ENCODE measurements at regions not wholly inside any gene's neighbourhood (a gene's known extent, or its start where the extent isn't known, plus 50 kb on each side); places are given as distances from the start of the nearest gene placed in this dataset.

DNA sequence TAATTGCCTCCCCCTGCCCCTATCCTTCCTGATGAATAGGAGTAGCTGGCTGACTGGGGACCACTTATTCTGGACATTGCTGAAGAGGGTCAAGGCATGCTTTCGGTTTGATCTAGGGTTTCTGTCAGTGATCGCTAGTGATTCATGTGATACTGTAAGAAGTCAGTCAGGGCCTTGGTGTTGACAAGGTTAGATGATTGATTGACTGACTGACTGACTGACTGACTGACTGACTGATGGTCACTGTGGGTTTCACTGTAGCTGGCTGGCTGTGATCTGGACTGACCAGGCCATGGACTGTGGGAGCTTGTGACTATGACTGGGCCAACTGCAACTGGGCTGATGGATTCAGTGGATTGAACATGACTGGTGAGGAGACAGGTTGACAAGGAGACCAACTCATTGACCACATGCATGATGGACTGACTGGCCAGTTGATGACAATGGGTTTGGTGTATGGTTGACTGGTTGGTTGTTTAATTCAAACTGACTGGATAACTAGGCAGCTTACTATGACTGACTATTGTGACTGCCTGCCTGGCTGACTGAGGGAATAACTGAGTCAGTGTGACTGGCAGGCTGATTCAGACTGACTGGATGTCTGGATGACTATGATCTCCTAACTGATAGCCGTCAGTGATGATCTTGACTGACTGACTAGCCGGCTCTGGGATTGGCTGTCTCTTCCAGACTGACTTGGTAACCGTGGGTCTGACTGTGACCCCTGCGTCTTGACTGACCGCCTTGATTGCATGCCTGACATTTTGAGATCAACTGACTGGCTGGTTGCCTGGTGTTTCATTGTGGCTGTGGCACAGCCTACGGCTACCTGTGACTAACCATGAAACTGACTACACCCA, 509.9 kb downstream of the SHQ1 start:
- DNase-seq: no peak

DNA sequence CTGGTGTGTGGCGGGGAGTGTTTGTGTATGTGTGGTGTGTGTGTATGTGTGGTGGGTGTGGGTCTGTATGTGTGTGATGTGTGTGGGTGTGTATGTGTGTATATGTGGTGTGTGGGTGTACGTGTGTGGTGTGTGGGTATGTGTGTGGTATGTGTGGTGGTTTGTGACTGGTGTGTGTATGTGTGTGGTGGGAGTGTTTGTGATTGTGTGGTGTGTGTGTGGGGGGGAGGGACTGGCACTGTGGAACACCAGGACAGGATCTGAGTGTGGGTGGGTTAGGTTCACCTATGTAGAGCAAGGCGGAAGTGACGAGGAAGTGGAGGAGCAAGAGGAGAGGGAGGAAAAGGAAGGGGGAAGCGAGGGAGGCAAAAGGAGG, 510.8 kb downstream of the SHQ1 start:
- DNase-seq: no peak

DNA sequence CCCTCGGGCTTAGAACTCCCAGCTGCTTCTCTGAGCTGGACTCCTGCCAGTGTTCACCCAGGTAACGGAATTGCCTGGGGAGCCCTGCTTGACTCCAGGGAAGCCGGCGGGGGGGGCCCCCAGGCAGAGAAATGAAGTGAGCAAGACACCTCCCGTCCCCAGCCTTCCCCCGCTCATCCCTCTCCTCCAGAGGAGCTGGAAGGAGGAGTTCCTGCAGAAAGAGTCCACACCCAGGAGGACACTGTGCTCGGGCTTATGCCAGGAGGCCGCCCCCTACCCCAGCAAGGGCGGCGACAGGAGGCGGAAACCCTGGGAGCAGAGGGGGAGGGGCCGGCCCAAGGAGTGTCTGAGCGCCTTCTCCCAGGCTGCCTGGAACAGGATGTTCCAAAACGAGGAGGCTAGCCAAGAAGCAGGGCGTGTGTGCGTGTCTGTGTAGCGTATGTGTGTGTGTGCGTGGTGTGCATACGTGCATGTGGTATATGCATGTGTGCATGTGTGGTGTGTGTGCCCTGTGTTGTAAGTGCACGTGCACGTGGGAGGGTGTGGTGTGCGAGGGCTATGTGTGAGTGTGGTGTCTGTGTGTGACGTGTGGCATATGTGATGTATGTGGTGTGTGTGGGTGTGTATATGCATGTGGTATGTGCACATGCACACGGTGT, 511.3 kb downstream of the SHQ1 start:
- DNase-seq: peak; percentile 80

DNA sequence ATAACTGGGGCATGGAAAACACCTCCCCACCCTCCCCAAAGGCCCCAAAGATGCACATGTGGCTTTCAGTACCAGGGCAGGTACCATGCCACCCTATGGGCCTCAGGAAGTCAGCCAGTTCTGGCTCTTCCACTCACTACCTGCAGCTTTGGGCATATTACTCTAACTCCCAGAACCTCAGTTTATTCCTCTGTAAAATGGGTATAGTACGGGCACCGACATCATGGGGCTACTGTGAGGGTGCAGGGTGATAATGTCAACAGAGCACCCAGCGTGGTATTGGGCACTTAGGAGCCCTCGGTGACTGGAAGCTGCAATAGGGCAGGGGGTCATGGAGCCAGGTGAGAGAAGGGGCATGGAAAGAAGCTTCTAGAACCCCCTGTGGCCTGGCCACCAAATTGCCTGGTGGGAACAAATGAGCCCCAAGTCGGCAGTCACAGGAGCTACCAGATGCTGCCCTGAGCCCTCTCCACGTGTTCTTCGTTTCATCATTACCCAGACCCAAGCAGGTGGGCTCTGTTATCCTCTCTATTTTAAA, 512.1 kb downstream of the SHQ1 start:
- DNase-seq: no peak

DNA sequence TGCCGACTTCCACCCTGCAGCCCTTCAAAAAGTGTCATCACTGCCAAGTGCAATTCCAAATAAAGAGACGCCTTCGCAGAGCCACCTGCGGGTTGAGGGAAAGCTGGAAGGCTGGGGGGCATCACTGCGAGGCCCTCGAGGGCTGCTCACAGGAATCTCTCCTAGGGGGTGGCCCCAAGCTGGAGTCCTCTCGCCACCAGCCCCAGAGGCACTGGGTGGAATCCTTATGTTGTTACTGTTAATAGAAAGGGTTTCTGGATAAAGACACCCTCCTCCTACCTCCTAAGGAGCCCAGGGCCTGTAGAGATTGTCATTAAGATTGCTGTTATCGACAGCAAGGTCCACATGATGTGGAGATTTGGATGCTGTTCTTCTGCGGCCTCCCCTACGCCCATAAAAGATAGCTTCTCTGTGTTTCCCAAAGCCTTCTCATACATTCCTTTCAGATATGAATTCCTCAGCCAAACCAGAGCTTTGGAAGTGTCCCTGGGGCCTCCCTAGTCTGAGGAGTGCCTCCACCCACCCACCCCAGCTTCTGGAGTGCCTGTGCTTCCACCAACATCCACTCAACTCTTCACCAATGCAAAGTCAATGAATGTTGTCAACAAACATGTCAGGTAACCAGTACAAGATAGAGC, 512.7 kb downstream of the SHQ1 start:
- peak; percentile 52 for DNase-seq

DNA sequence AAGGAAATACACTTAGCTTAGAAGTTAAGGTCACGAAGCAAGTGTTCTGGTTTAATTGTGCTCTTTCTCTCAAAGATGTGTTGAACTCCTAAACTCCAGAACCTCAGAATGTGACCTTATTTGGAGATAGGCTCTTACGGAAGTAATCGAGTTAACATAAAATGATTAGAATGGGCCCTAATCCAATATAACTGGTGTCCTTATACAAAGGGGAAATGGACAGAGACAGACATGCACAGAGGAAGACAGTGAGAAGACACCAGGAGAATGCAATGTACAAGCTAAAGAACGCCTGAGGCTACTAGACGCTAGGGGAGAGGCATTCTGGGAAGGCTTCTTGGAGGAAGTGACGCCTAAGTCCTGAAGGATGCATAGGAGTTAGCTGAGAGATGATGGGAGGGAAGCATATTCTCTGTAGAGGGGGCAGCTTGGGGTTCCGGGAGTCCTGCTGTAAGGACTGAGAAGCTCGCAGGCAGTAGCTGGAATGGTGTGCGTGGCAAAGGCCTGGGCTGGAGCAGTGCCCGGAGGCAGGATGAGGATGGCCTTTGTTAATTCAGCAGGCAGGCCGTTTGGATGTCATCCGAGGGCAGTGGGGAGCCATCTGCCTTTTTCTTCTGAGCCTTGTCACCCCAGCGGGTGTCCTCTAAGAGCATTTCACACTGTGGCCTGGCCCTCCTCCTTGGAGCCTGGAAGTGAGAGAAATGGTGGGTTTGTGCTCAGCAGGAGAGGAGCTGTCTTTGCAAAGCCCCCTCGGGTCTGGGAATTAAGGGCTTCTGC, 513.4 kb downstream of the SHQ1 start:
- DNase-seq: no peak

DNA sequence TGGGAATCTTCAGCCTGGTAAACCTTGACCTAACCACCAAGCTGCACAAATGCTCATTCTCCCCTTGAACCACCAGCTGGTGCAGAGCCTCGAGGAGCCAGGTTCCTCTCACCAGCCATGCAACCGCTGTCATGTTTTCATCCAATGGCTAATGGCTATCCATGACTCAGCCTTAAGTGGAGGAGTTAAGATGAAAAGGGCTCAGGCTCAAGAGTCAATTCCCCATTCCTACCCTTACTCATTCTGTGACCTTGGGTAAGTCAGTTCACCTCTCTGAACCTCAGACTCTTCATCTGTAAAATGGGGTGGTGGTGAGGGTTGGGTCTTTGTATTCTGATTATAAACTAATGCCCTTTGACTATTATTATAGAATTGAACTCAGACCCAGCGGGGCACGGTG, 515.6 kb downstream of the SHQ1 start:
- no peak for DNase-seq

DNA sequence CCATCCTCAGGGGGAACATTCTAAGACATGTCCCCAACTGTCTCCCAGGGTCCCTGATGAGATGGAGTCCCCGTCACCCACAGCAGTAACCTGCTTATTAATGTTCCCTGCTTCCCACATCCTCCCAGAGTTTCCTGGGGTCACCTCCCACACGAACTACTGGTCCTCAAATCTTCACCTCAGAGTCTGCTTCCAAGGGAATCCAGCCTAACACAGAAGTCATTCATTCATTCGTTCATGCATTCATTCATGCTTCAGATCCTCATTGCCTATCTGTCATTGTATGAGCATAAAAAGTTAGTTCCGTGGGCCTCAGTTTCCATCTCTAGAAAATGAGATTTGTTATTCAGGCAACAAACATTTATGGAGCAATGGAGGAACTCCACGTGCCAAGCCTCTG, 516.2 kb downstream of the SHQ1 start:
- no peak for DNase-seq

DNA sequence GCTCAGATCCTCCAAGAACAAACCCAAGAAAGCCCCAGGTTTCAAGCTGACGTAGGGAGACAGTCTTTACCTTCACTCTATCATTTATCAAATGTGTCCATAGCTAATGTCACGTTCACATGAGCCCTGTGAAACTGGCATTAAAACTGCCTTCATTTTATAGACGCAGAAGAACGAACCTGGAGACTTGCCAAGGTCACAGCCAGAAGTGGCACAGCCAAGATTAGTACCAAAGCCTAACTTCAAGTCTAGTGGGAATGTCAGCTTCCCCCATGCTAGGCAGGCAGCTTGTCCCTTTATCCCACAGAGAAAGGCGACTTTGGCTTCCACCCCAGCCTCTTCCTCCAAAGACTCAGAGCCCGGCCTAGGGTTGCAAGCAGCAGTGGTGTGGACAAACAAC, 517.2 kb downstream of the SHQ1 start:
- no peak for DNase-seq

DNA sequence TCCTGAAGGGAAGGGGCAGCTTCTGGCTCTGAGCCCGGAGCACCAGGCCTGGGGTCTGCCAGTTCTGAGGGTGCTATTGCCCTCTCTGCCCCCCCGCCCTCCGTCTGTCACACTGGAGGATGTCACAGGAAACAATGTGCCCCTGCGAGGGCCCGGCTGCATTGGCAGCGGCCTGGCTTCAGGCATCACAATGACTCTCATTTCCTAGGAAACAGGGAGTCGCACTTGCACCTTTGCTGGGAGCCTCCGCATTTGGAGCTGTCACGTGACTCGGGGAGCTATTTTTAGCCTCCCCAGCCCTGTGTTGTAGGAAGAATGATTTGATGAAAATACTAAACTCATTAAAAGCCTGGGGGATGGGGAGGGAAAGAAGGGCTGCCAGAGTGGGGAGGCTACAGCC, 518.9 kb downstream of the SHQ1 start:
- DNase-seq: peak; percentile 60

DNA sequence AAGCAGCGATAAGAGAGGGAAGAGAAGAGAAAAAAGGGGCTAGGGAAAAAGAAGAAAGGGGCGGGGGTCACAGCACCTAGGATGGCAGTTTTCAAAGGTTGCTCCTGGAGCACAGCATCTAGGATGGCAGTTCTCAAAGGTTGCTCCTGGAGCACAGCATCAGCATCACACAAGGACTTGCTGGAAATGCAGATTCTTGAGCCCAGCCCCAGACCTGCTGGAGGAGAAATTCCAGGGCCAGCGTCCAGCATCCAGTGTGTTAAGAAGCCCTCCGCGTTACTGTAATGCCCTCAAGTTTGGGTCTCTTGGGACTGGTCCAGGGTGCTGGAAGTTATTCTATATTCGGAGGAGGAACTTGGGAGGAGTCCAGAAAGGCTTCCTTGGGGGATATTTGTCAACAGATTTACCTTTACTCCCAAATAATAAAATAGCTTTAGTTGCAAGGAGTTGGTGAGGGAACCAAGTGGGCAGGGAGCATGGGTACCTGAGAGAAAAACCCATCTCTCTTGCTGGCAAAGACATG, 519.4 kb downstream of the SHQ1 start:
- DNase-seq: no peak

DNA sequence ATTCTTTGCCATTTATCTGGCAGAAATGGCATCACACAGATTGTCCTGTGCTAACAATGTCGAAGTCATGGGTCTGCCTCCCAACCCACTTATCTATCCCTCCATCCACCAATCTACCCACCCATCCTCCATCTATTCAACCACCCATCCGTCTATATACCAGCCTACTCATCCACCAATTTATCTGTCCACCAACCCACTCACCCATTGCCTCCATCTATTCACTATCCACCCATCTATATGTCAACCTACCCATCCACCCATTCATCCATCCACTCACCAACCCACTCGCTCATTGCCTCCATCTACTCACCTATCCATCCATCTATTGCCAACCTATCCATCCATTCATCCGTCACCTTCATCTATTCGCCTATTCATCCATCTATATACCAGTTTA, 521.2 kb downstream of the SHQ1 start:
- no peak for DNase-seq

DNA sequence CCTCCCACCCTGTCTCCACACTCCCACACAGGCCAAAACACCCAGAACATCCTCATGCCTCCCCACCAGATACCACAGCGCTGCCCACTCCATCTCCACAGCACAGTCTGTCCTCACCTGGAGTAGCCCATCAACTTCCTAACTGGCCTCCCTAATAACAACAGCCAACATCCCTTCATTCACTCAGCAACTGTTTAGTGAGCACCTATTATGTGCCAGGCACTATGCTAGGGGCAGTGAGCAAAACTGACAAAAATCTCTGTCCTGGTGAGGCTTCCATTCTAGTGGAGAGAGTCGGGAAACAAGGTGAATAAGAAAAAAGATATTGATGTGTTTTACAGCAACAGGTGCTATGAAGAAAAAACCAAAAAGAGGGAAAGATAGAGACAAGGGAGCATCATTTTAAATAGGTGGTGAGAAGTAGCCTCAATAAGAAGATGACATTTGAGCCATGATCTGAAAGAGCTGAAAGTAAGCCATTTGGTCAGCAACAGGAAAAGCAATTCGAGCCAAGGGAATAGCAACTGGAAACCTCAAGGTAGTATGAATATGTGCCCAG, 523.9 kb downstream of the SHQ1 start:
- no peak for DNase-seq

DNA sequence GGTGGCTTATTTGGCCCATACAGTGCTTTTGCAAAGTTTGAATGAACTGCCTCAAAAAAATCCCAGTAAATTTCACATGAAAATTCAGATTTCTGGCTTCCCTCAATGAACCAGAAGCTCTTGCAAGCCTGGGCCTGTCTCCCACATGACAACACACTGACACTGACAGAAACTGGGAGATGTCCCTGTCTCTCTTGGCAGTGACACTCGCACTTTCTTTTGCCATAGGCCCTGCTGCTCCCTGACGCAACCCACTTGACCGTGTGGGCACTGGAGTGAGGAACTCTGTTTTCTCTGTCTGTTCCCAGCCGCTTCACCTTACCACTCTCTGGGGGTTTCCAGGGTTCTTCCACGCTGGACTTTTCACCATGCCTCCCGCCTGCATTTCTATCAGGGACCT, 524.5 kb downstream of the SHQ1 start:
- no peak for DNase-seq

DNA sequence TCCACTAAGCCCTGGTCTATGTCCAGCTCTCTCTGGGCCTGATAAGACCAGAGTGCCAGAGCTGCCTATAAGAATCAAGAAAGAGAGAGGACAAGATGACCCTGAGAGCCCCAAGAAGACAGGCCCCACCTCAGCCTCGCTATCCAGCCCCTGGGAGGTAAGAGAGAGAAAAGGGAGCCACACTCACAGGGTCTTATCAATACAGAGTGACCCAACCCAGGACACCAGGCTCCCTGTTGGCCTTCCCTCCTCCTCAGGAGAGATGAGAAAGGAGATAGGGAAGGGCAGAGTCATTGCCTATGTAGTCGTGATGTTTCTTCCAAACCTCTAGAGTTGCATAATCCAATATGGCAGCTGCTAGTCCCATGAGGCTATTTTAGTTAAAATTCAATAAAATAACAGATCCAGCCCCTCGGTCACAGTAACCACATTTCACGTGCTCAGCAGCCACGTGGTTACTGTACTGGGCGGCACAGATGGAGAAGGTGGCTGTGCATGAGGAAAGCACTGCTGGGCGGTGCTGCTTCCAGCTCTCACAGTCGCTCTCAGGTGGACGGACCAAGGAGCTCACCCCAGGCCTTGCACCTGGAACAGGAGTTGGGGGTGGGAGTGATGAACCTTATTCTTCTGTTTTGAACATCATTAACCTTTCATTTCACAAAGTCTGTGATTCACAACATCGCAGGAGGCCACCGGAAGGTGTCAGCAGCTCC, 525.8 kb downstream of the SHQ1 start:
- DNase-seq: no peak

DNA sequence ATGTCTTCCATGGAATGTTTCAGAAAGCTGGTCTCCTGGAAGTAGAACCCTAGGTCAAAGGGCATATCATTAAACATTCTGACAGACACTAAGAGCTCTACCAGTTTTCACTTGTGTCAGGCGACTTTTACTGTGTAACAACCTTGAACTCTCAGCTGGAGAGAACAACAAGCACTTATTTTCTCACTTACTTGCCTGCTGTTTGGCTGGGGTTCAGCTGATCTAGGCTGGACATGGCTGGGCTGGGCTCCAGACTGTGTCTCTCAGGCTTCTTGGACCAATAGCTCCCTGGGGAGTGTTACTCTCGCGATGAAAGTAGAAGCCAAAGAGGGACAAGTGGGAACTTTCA, 527.3 kb downstream of the SHQ1 start:
- no peak for DNase-seq

DNA sequence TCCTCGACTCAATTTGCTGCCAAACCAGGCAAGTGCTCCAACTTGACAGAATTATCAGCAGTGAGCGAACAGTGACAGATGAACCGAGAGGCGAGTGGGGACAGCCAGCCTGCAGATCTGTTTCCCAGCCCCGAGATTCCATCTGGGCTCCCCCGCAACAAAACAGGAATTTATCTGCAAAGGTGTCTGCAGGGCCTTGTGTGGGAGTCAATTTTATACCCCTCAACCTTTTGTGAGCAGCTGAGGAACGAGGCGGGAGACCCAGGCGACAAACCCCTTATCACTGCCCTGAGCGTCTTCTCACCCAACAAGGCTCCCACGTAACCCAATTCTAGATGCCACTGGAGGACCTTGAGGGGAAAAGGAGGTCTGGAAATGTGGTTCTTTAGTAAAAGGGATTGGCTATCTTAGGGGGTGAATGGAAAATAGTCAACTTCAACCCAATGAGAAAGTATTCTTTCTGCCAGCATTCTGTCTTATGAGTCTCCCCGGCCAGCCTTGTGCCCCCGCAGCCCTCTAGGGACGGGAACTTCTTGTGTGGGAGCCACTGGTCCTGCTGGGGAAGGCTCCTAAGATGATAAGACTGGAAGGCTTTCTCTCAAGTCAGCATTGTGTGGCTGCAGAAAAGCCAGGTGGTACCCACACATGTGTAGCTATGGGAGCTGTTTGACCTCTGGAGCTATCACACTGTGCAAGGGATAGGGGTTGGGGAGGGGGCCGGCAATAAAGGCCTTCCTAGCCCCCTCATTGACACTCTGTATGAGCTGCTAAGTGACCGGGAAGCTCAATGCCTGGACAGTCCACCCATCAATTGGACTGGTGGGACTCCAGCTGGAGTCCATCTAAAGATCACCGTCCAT, 527.9 kb downstream of the SHQ1 start:
- no peak for DNase-seq

DNA sequence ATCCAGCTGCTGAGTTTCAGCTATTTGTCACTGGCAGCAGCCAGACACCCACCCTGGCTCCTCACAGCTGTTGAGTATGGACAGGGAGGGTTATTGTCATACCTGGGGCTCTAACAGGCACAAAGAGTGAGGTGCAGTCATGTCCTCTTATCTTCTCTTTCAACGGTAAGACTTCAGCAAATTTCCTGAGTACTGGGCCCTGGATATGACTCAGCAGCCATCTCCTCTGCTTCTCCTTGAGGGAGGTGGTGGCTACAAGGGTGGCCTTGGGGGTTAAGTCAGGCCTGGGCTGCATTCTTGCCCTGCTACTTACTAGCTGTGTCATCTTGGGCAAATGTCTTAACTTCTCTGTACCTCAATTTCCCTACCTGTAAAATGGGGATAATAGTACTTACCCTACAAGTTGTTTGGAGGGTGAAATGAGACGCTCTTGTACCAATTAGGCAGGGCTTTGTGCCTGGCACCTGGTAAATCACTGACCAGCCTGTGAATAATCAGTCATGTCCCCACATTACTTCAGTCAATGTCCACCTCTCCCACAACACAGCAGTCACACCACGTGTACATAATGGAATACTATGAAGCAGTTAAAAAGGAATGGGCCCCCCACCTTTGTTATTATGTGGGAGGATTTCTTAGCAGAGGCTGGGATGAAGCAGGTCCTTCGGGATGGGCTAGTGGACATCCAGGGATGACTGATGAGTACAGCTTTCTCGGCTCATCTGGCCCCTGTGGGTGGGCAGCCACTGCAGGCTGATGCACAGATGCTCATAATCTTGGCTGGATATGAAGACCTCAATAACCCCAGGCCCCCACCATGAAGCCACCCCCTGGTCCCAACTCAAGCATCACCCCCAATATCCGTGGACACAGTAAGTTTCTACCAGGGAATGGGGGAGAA, 528.8 kb downstream of the SHQ1 start:
- peak; percentile 31 for DNase-seq

DNA sequence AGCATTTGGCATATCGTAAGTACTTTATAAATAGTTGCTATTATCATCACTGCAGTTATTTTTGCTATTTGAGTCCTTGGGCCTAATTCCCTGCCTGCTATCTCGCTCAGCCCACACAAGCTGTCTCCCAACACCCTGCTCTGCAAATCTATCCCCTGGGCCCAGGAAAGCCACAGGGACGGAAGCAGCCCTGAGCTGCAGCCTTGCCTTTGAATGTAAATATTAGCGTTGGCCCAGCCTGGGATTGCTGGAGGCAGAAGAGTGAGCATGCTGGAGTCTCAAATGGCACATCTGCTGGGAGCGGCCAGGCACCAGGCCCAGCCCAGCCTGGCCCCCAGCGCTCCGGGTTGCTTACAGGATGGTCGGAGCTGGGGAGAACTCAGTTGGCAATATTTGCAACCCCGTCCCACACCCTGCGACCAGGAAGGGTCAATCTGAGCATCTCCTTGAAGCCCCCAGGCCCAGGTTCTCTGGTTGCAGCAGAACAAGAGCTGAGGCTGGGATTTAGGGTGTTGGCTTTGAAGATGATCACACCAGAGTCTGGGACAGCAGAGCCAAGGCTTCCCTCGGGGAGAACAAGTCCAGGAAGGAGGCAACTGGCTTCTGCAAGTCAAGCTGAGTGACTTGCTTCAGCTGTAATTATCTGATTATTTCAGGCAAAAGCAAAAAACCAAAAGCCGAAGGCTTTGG, 529.6 kb downstream of the SHQ1 start:
- no peak for DNase-seq
